COLO829 (cell line): ENCODE measurements at regions not wholly inside any gene's neighbourhood (a gene's known extent, or its start where the extent isn't known, plus 50 kb on each side); places are given as distances from the start of the nearest gene placed in this dataset.
"Not testable (repeated sequence)": the region's sequence is repeated elsewhere in the genome, so short reads cannot be mapped to it uniquely, and the experiment has no call there.

Experiments used
- DNase-seq: peaks from one replicate; pipeline ENCODE4 v3.0.0; 2012; ENCODE audit warnings: low spot score

GRCh38 chr2:147273628-147274027, 571.2 kb upstream of the ACVR2A start:
- no peak for DNase-seq

GRCh38 chr2:147273106-147273505, 571.7 kb upstream of the ACVR2A start:
- DNase-seq = no peak

- DNase-seq = not testable (repeated sequence)
Measured at GRCh38 chr2:147269581-147269980, 575.2 kb upstream of the ACVR2A start.

GRCh38 chr2:147260241-147260640, 584.6 kb upstream of the ACVR2A start:
- no peak for DNase-seq

- no peak for DNase-seq
Measured at GRCh38 chr2:147255812-147256211, 589.0 kb upstream of the ACVR2A start.

GRCh38 chr2:147250652-147251356, 594.0 kb upstream of the ACVR2A start:
- no peak for DNase-seq

GRCh38 chr2:147247749-147248148, 597.1 kb upstream of the ACVR2A start:
- DNase-seq = no peak

GRCh38 chr2:147242445-147242844, 602.4 kb upstream of the ACVR2A start:
- DNase-seq = no peak

- no peak for DNase-seq
Measured at GRCh38 chr2:147236601-147237000, 608.2 kb upstream of the ACVR2A start.

GRCh38 chr2:147232225-147232669, 612.6 kb upstream of the ACVR2A start:
- DNase-seq = peak; percentile 10

- no peak for DNase-seq
Measured at GRCh38 chr2:147231607-147232006, 613.2 kb upstream of the ACVR2A start.

GRCh38 chr2:147231081-147231480, 613.7 kb upstream of the ACVR2A start:
- DNase-seq = no peak

- DNase-seq = no peak
Measured at GRCh38 chr2:147227313-147227712, 617.5 kb upstream of the ACVR2A start.

GRCh38 chr2:147224070-147224469, 620.8 kb upstream of the ACVR2A start:
- DNase-seq = no peak

GRCh38 chr2:147223553-147224060, 621.2 kb upstream of the ACVR2A start:
- no peak for DNase-seq

GRCh38 chr2:147223119-147223518, 621.7 kb upstream of the ACVR2A start:
- DNase-seq = no peak

- DNase-seq = no peak
Measured at GRCh38 chr2:147222506-147222905, 622.3 kb upstream of the ACVR2A start.

GRCh38 chr2:147214914-147215313, 629.9 kb upstream of the ACVR2A start:
- DNase-seq = no peak

GRCh38 chr2:147211484-147211883, 633.3 kb upstream of the ACVR2A start:
- DNase-seq = no peak

- DNase-seq = no peak
Measured at GRCh38 chr2:147204102-147204501, 640.7 kb upstream of the ACVR2A start.

- no peak for DNase-seq
Measured at GRCh38 chr2:147198651-147199171, 646.1 kb upstream of the ACVR2A start.

- no peak for DNase-seq
Measured at GRCh38 chr2:147197754-147198483, 646.9 kb upstream of the ACVR2A start.

- no peak for DNase-seq
Measured at GRCh38 chr2:147182260-147182659, 662.6 kb upstream of the ACVR2A start.
